T-cell (primary cell): ENCODE measurements at regions not wholly inside any gene's neighbourhood (a gene's known extent, or its start where the extent isn't known, plus 50 kb on each side); places are given as distances from the start of the nearest gene placed in this dataset.

Source experiments
- ATAC-seq, 4 experiments: fragments of 200-7000 bp in 3 of 4; fragments of 150-1000 bp in 1 of 4; cut with Tn5 transposase; replicated peaks in 1 of 4; 1 replicate in 3 of 4; 2 replicates in 1 of 4; pipeline ENCODE4 v1.10.0; 2021; ENCODE audit warnings: moderate library complexity in 3 of 4, mild to moderate bottlenecking in 2 of 4, moderate number of reproducible peaks in 1 of 4
- CTCF ChIA-PET, 2 donors: fragments of 300-600 bp; sonication (Branson Sonifier 250); formaldehyde crosslinking; loops; one replicate each; lab custom pipeline; 2022; ENCODE audit warnings: antibody characterized with exemption in 2 of 2; lab: Charles Lee
- POLR2A ChIA-PET, 2 donors: fragments of 300-600 bp; sonication (Branson Sonifier 250); formaldehyde crosslinking; loops; one replicate each; lab custom pipeline; 2022; ENCODE audit warnings: antibody characterized with exemption in 2 of 2; lab: Charles Lee
- DNase-seq, 35 experiments: peaks; one replicate each; pipeline versions ENCODE4 v3.0.0 to v3.0.0-alpha.2; 2013 to 2023
- H3K27ac ChIP-seq: one replicate; pipeline ENCODE4 v1.5.1; 2013; ENCODE audit warnings: low read length
- H3K27me3 ChIP-seq, 2 experiments: replicated peaks in 1 of 2; 1 replicate in 1 of 2; 2 replicates in 1 of 2; pipeline versions ENCODE4 v1.6.1 to v1.7.0; 2013; ENCODE audit warnings: low read length in 1 of 2, mixed read lengths in 1 of 2; ENCODE audit not compliant: control insufficient read depth in 2 of 2, insufficient read depth in 2 of 2; ENCODE audit errors: extremely low read depth in 1 of 2
- H3K36me3 ChIP-seq, 2 donors: 1 replicate in 1 of 2; 2 replicates in 1 of 2; pipeline versions ENCODE4 v1.6.1 to v1.7.0; 2013; ENCODE audit warnings: low read length in 1 of 2; ENCODE audit not compliant: control insufficient read depth in 2 of 2, insufficient read depth in 1 of 2; ENCODE audit errors: extremely low read depth in 1 of 2
- H3K4me1 ChIP-seq, 2 experiments: 1 replicate in 1 of 2; 2 replicates in 1 of 2; pipeline versions ENCODE4 v1.6.1 to v1.7.0; 2013; ENCODE audit warnings: low read length in 2 of 2, mixed read lengths in 1 of 2; ENCODE audit not compliant: insufficient read depth in 2 of 2, control insufficient read depth in 1 of 2; ENCODE audit errors: extremely low read depth in 1 of 2
- H3K4me3 ChIP-seq, 2 donors: 1 replicate in 1 of 2; 2 replicates in 1 of 2; pipeline versions ENCODE4 v1.5.1 to v1.7.0; 2013; ENCODE audit warnings: mild to moderate bottlenecking in 2 of 2, low read length in 1 of 2, moderate library complexity in 1 of 2; ENCODE audit not compliant: control insufficient read depth in 1 of 2; ENCODE audit errors: extremely low read depth in 1 of 2
- H3K9me3 ChIP-seq: 2 replicates; pipeline ENCODE4 v1.7.0; 2013
- H3K27ac Mint-ChIP-seq, 2 donors: one replicate each; pipeline ENCODE4 v1.8.0; 2020 to 2021; ENCODE audit warnings: mild to moderate bottlenecking in 2 of 2, mixed read lengths in 2 of 2
- H3K27me3 Mint-ChIP-seq, 2 donors: one replicate each; pipeline ENCODE4 v1.8.0; 2021 to 2022; ENCODE audit warnings: mixed read lengths in 2 of 2
- H3K36me3 Mint-ChIP-seq: one replicate; pipeline ENCODE4 v1.8.0; 2021; ENCODE audit warnings: mixed read lengths
- H3K4me1 Mint-ChIP-seq, 3 donors: one replicate each; pipeline ENCODE4 v1.8.0; 2020 to 2022; ENCODE audit warnings: mixed read lengths in 3 of 3, mild to moderate bottlenecking in 1 of 3
- H3K4me3 Mint-ChIP-seq, 3 donors: one replicate each; pipeline ENCODE4 v1.8.0; 2020 to 2022; ENCODE audit warnings: mild to moderate bottlenecking in 3 of 3, mixed read lengths in 3 of 3, moderate library complexity in 3 of 3
- H3K9me3 Mint-ChIP-seq, 3 donors: one replicate each; pipeline ENCODE4 v1.8.0; 2020 to 2022; ENCODE audit warnings: mixed read lengths in 3 of 3
- WGBS: methylation state at CpG from one replicate; pipeline ENCODE4 v1.1.5; 2013; ENCODE audit warnings: missing lambda C conversion rate; ENCODE audit not compliant: insufficient coverage; 5-methylcytosine and 5-hydroxymethylcytosine counted together

DNA sequence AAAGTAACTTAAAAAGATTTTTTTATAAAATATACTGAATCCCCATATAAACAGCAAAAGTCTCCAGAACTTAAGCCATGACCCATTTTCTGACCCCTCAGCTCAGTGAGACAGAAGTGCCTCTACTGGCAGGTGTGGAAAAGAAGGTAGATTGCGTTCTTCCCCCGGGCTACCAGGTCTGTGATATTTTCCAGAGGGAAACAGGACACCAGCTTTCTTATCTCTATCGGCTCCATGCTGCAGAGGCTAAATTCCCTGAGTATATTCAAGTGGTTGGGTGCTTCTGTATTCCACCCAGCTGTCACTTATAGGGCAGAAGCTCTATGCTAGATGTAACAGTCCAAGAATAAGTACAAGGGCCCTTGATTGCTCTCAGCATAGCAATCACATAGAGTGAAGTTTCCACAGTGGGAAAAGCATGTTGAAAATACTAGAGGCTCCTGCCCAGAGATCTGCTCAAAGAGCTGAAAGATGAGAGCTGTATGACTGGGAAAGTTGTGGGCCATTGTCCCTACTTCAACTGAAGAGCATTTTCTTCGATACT, 687.3 kb downstream of the CDH11 start:
- Histone ChIP-seq H3K4me3 (no peak overlapping the region), H3K27ac (no peak overlapping the region), H3K4me1 (no peaks in the 10 kb centered on the region), H3K27me3 (no peaks in the 10 kb centered on the region), H3K36me3 (no peaks in the 10 kb centered on the region), H3K9me3 (no peaks in the 10 kb centered on the region)
- Mint-ChIP-seq H3K27me3 (no peaks in the 10 kb centered on the region), H3K4me3 (no peak overlapping the region), H3K9me3 (peaks cover 9 to 31% (median 25%) of the 10 kb centered on the region in 3 donors), H3K36me3 (no peaks in the 10 kb centered on the region), H3K27ac (no peak overlapping the region), H3K4me1 (no peaks in the 10 kb centered on the region)
- CTCF ChIA-PET: no interaction called here
- POLR2A ChIA-PET: no interaction called here
- no CpG with 5 or more reads among the region's 4 CpGs for WGBS
- ATAC-seq (no peak), DNase-seq (no peak)

- Mint-ChIP-seq H3K27me3 (no peaks in the 10 kb centered on the region), H3K27ac (no peak overlapping the region), H3K36me3 (no peaks in the 10 kb centered on the region), H3K9me3 (peaks cover 14 to 50% (median 37%) of the 10 kb centered on the region in 3 donors), H3K4me3 (no peak overlapping the region), H3K4me1 (no peaks in the 10 kb centered on the region)
- Histone ChIP-seq H3K27ac (no peak overlapping the region), H3K4me3 (no peak overlapping the region), H3K36me3 (no peaks in the 10 kb centered on the region), H3K9me3 (no peaks in the 10 kb centered on the region), H3K27me3 (no peaks in the 10 kb centered on the region), H3K4me1 (no peaks in the 10 kb centered on the region)
- CTCF ChIA-PET: no interaction called here
- POLR2A ChIA-PET: interaction anchor here in 1 of 2 donors (0.6 kb wide), 1 partner anchor 66 kb away, joined by 3 read pairs; no protein-coding TSS in a partner anchor
- DNase-seq: no peak
- WGBS: 92% methylated on average over 2 of the region's 5 CpGs
- no peak for ATAC-seq
These were observed 693.3 kb downstream of the CDH11 start for GRCh38 chr16:64428463-64429113.

- CTCF ChIA-PET: no interaction called here
These were observed 695.7 kb downstream of the CDH11 start for GRCh38 chr16:64426131-64426666.

GRCh38 chr16:64425381-64425780, 696.5 kb downstream of the CDH11 start:
- CTCF ChIA-PET: no interaction called here
- Histone ChIP-seq H3K27me3 (no peaks in the 10 kb centered on the region), H3K9me3 (no peaks in the 10 kb centered on the region), H3K4me3 (no peak overlapping the region), H3K36me3 (no peaks in the 10 kb centered on the region), H3K4me1 (no peaks in the 10 kb centered on the region), H3K27ac (no peak overlapping the region)
- ATAC-seq (no peak), DNase-seq (no peak)
- Mint-ChIP-seq H3K27ac (no peak overlapping the region), H3K27me3 (no peaks in the 10 kb centered on the region), H3K4me1 (no peaks in the 10 kb centered on the region), H3K9me3 (peaks cover 20 to 51% (median 36%) of the 10 kb centered on the region in 3 donors), H3K36me3 (no peaks in the 10 kb centered on the region), H3K4me3 (no peak overlapping the region)
- POLR2A ChIA-PET: no interaction called here

More at GRCh38 chr16:64426131-64426666, 695.7 kb downstream of the CDH11 start:
- DNase-seq: no peak
- H3K36me3 Mint-ChIP-seq: no peaks in the 10 kb centered on the region
- H3K27me3 Mint-ChIP-seq: no peaks in the 10 kb centered on the region
- WGBS: 80% methylated on average over 1 of the region's 3 CpGs
- no peak for ATAC-seq
- Histone ChIP-seq H3K4me3 (no peak overlapping the region), H3K27ac (no peak overlapping the region), H3K9me3 (no peaks in the 10 kb centered on the region), H3K4me1 (no peaks in the 10 kb centered on the region), H3K36me3 (no peaks in the 10 kb centered on the region), H3K27me3 (no peaks in the 10 kb centered on the region)
- H3K4me3 Mint-ChIP-seq: no peak overlapping the region
- POLR2A ChIA-PET: no interaction called here
- H3K9me3 Mint-ChIP-seq: peaks cover 20 to 44% (median 34%) of the 10 kb centered on the region in 3 donors
- no peak overlapping the region for H3K27ac Mint-ChIP-seq
- no peaks in the 10 kb centered on the region for H3K4me1 Mint-ChIP-seq

DNA sequence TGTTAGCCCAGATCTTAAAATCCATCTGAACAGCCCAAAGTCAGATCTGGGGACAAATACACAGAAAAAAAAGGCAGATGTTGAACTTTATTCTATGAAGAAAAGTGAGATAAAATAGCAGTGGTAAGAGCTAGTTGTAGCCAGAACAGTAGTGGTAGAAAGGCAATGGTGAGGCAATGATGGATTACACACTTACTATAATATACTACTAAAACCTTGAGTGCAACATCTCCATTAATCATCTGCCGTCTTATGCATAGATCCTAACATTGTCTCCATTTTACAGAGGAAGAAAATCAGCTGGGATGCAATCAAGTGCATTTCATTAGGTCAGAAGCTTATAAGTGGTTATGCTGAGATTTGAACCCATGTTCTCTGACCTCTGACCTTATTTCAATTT, 699.6 kb downstream of the CDH11 start:
- ATAC-seq (no peak), DNase-seq (no peak)
- Mint-ChIP-seq H3K4me3 (no peak overlapping the region), H3K4me1 (peaks cover 0 to 2% (median 0%) of the 10 kb centered on the region in 3 donors), H3K36me3 (no peaks in the 10 kb centered on the region), H3K27ac (no peak overlapping the region), H3K27me3 (no peaks in the 10 kb centered on the region), H3K9me3 (peaks cover 25 to 49% (median 38%) of the 10 kb centered on the region in 3 donors)
- WGBS: no CpG with 5 or more reads among the region's 1 CpG
- H3K27me3 ChIP-seq: no peaks in the 10 kb centered on the region
- ChIA-PET POLR2A (no interaction called here), CTCF (no interaction called here)
- no peaks in the 10 kb centered on the region for H3K4me1 ChIP-seq
- H3K27ac ChIP-seq: no peak overlapping the region
- H3K9me3 ChIP-seq: peaks cover 3% of the 10 kb centered on the region
- no peaks in the 10 kb centered on the region for H3K36me3 ChIP-seq
- no peak overlapping the region for H3K4me3 ChIP-seq

DNA sequence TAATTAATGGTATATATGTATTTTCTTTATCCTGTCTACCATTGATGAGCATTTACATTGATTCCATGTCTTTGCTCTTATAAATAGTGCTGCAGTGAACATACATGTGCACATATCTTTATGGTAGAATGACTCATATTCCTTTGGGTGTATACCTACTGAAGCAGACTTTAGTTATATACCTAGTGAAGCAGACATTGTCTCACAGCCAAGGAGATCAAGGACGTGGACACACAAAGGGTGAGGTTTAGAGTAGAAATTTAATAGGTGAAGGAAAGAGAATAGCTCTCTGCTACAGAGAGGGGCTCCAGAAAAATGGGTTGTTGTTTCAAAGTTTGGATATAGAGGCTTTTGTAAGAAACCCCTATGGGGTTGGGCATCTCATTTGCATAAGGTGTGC, 700.3 kb downstream of the CDH11 start:
- no peak overlapping the region for H3K27ac Mint-ChIP-seq

More for the DNA sequence above, 700.3 kb downstream of the CDH11 start:
- POLR2A ChIA-PET: no interaction called here
- ATAC-seq (no peak), DNase-seq (no peak)
- peaks cover 0 to 2% (median 0%) of the 10 kb centered on the region in 3 donors for H3K4me1 Mint-ChIP-seq
- no peaks in the 10 kb centered on the region for H3K27me3 Mint-ChIP-seq
- Histone ChIP-seq H3K27ac (no peak overlapping the region), H3K4me1 (no peaks in the 10 kb centered on the region), H3K27me3 (no peaks in the 10 kb centered on the region), H3K36me3 (no peaks in the 10 kb centered on the region), H3K4me3 (no peak overlapping the region), H3K9me3 (peaks cover 3% of the 10 kb centered on the region)
- H3K4me3 Mint-ChIP-seq: no peak overlapping the region
- CTCF ChIA-PET: no interaction called here
- no CpG with 5 or more reads among the region's 1 CpG for WGBS
- no peaks in the 10 kb centered on the region for H3K36me3 Mint-ChIP-seq
- H3K9me3 Mint-ChIP-seq: peaks cover 25 to 44% (median 36%) of the 10 kb centered on the region in 3 donors
